HepG2 (cell line): ENCODE measurements at regions not wholly inside any gene's neighbourhood (a gene's known extent, or its start where the extent isn't known, plus 50 kb on each side); places are given as distances from the start of the nearest gene placed in this dataset.

ENCODE experiments used
- BRD4 ChIP-seq: sonication (generic); formaldehyde crosslinking; IDR thresholded peaks from 2 replicates; pipeline ENCODE4 v1.4.0; 2020; ENCODE audit warnings: missing genetic modification reagents
- CEBPB ChIP-seq: IDR thresholded peaks from 2 replicates; pipeline ENCODE4 v1.6.1; 2011; ENCODE audit warnings: low read depth, low read length, improper control_type of control experiment, borderline replicate concordance
- CTCF ChIP-seq: sonication (generic); formaldehyde crosslinking; IDR thresholded peaks from 2 replicates; pipeline ENCODE4 v1.5.0; 2020; ENCODE audit warnings: mild to moderate bottlenecking, missing genetic modification reagents, moderate library complexity
- EP300 ChIP-seq, 3 experiments: sonication (generic) in 1 of 3; formaldehyde crosslinking in 1 of 3; IDR thresholded peaks; 2 replicates each; pipeline versions ENCODE4 v1.5.1 to v1.6.1; 2011 to 2020; ENCODE audit warnings: low read depth in 2 of 3, low read length in 2 of 3, borderline replicate concordance in 1 of 3, improper control_type of control experiment in 1 of 3, mild to moderate bottlenecking in 1 of 3, missing genetic modification reagents in 1 of 3, moderate library complexity in 1 of 3
- HIVEP1 ChIP-seq: sonication (generic); formaldehyde crosslinking; IDR thresholded peaks from 2 replicates; pipeline ENCODE4 v1.4.0; 2020; ENCODE audit warnings: mild to moderate bottlenecking, missing genetic modification reagents
- NCOR1 ChIP-seq: fragments of 200-600 bp; sonication (generic); IDR thresholded peaks from 2 replicates; pipeline ENCODE4 v1.7.0; 2017; ENCODE audit warnings: antibody characterized with exemption, low read length, borderline replicate concordance
- POLR2A ChIP-seq, 2 experiments: IDR thresholded peaks; 2 replicates each; pipeline ENCODE4 v1.6.1; 2011; ENCODE audit warnings: low read depth in 2 of 2, low read length in 2 of 2, mild to moderate bottlenecking in 1 of 2, moderate library complexity in 1 of 2; ENCODE audit not compliant: insufficient read depth in 1 of 2
- ZBTB1 ChIP-seq: sonication (generic); formaldehyde crosslinking; IDR thresholded peaks from 2 replicates; pipeline ENCODE4 v1.4.0; 2020; ENCODE audit warnings: missing genetic modification reagents, borderline replicate concordance
- ZBTB8A ChIP-seq: sonication (generic); formaldehyde crosslinking; IDR thresholded peaks from 2 replicates; pipeline ENCODE4 v1.4.0; 2020; ENCODE audit warnings: mild to moderate bottlenecking, low read depth, missing genetic modification reagents, borderline replicate concordance
- ZNF121 ChIP-seq: sonication (generic); formaldehyde crosslinking; IDR thresholded peaks from 2 replicates; pipeline ENCODE4 v1.5.0; 2020; ENCODE audit warnings: mild to moderate bottlenecking, missing genetic modification reagents
- ZNF510 ChIP-seq: sonication (generic); formaldehyde crosslinking; IDR thresholded peaks from 2 replicates; pipeline ENCODE4 v1.4.0; 2020; ENCODE audit warnings: low read depth, mild to moderate bottlenecking, missing genetic modification reagents

DNA sequence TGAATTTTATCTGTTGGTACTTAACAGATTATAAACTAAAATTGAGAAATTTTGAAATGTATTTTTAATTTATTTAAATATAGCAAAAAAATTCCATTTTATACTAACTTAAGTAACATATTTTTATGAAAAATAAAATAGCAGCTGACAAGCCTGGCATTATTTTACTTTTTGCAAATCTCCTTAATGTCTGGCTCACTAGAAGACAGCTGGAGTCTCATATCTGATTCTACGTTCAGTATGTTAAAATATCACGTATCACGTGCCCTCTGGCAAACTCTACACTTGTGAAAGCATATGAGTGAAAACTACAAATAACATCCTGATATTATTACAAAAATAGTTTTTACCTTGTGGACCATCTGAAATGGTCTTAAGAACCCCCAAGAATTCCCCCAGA, 513.2 kb upstream of the NBEA start:
- no peak for TF ChIP-seq CEBPB
- no peak for TF ChIP-seq ZNF510 (CRISPR knock-in tag)
- TF ChIP-seq CTCF (CRISPR knock-in tag): no peak
- TF ChIP-seq POLR2A (IDR thresholded peaks at IDR 0.05; ENCODE audit: insufficient read depth in 1 of 2, low read depth in 2 of 2, low read length in 2 of 2): no peak
- TF ChIP-seq ZBTB8A (CRISPR knock-in tag): no peak
- TF ChIP-seq ZBTB1: no peak
- TF ChIP-seq ZNF121 (CRISPR knock-in tag): no peak
- TF ChIP-seq BRD4 (CRISPR knock-in tag): no peak
- TF ChIP-seq NCOR1: no peak
- TF ChIP-seq HIVEP1 (CRISPR knock-in tag): no peak
- no peak for TF ChIP-seq EP300 (IDR thresholded peaks at IDR 0.05; ENCODE audit: low read depth in 2 of 2, low read length in 2 of 2)
- no peak for TF ChIP-seq EP300 (CRISPR knock-in tag; IDR thresholded peaks at IDR 0.05; ENCODE audit: borderline replicate concordance)
